Psoas muscle (tissue), 7 donors: ENCODE measurements at regions not wholly inside any gene's neighbourhood (a gene's known extent, or its start where the extent isn't known, plus 50 kb on each side); places are given as distances from the start of the nearest gene placed in this dataset.

ENCODE experiments used
- ATAC-seq, 4 donors: fragments of 200-7000 bp; cut with Tn5 transposase; one replicate each; pipeline ENCODE4 v1.9.1; 2020; ENCODE audit warnings: moderate library complexity in 3 of 4, mild to moderate bottlenecking in 2 of 4
- DNase-seq, 2 donors: peaks; one replicate each; pipeline ENCODE4 v3.0.0-alpha.2; 2020
- H3K27ac ChIP-seq: fragments of 200-600 bp; one replicate; pipeline ENCODE4 v1.8.0; 2022
- H3K27me3 ChIP-seq, 3 donors: fragments of 200-600 bp in 1 of 3; one replicate each; pipeline versions ENCODE4 v1.6.1 to v1.8.0; 2013 to 2022; ENCODE audit warnings: low read length in 2 of 3, mild to moderate bottlenecking in 2 of 3, moderate library complexity in 1 of 3; ENCODE audit not compliant: insufficient read depth in 3 of 3
- H3K36me3 ChIP-seq, 2 donors: fragments of 200-600 bp in 1 of 2; one replicate each; pipeline versions ENCODE4 v1.6.1 to v1.8.0; 2013 to 2022; ENCODE audit warnings: low read depth in 1 of 2, mild to moderate bottlenecking in 1 of 2, moderate library complexity in 1 of 2; ENCODE audit not compliant: insufficient read depth in 1 of 2
- H3K4me1 ChIP-seq: fragments of 200-600 bp; one replicate; pipeline ENCODE4 v1.8.0; 2022
- H3K4me3 ChIP-seq: fragments of 200-600 bp; one replicate; pipeline ENCODE4 v1.8.0; 2022; ENCODE audit warnings: mild to moderate bottlenecking
- H3K9me3 ChIP-seq: fragments of 200-600 bp; one replicate; pipeline ENCODE4 v1.8.0; 2022
- CTCF ChIP-seq: fragments of 200-600 bp; IDR thresholded peaks from one replicate; pipeline ENCODE4 v1.8.0; 2022; ENCODE audit warnings: antibody characterized with exemption
- WGBS, 3 donors: extraction: QIAGEN DNeasy Blood & Tissue Kit; methylation state at CpG; one replicate each; pipeline versions ENCODE4 v1.1.6 to v1.1.7; 2013; 5-methylcytosine and 5-hydroxymethylcytosine counted together
- intact Hi-C, 2 donors: fragments of 100-400 bp; cut with DNase I; formaldehyde crosslinking; loops; one replicate each; pipeline versions ENCODE4 v1.11.0 to v1.14.2; 2022
- donor health status: healthy with polysubstance abuse.
- donor health status: DM: no; HTN: no; CAD: no; lungs with moderate emphysema.
- donor health status: Bipolar disorder and iron deficiency.
- donor health status: healthy.
- donor health status: DM: yes; HTN: yes; CAD: no.
- donor health status: DM: no; HTN: no; CAD: no.
- donor health status: DM: yes; HTN: yes; CAD: no.

GRCh38 chr1:79749607-79750006, 743.1 kb upstream of the ADGRL4 start:
- H3K4me1 ChIP-seq: no peaks in the 10 kb centered on the region
- TF ChIP-seq CTCF: no peak
- no peak overlapping the region for H3K4me3 ChIP-seq
- no peak for ATAC-seq
- H3K36me3 ChIP-seq: no peaks in the 10 kb centered on the region
- intact Hi-C loops: no loop called here
- no peaks in the 10 kb centered on the region for H3K9me3 ChIP-seq
- no peaks in the 10 kb centered on the region for H3K27me3 ChIP-seq
- 77 to 79% (median 77%) methylated on average over 2 of the region's 2 CpGs for WGBS, 3 donors
- no peak overlapping the region for H3K27ac ChIP-seq
- DNase-seq: no peak

GRCh38 chr1:79745929-79746328, 739.4 kb upstream of the ADGRL4 start:
- H3K27me3 ChIP-seq: no peaks in the 10 kb centered on the region
- DNase-seq (no peak), ATAC-seq (no peak)
- 91 to 98% (median 92%) methylated on average over 2 of the region's 2 CpGs for whole genome bisulfite sequencing, 3 donors
- TF ChIP-seq CTCF: no peak
- no peak overlapping the region for H3K27ac ChIP-seq
- no peaks in the 10 kb centered on the region for H3K36me3 ChIP-seq
- no peaks in the 10 kb centered on the region for H3K9me3 ChIP-seq
- no peak overlapping the region for H3K4me3 ChIP-seq
- intact Hi-C loops: no loop called here
- no peaks in the 10 kb centered on the region for H3K4me1 ChIP-seq

GRCh38 chr1:79744746-79745145, 738.2 kb upstream of the ADGRL4 start:
- no peak overlapping the region for H3K4me3 ChIP-seq
- H3K4me1 ChIP-seq: no peaks in the 10 kb centered on the region
- H3K36me3 ChIP-seq: no peaks in the 10 kb centered on the region
- 95 to 97% (median 95%) methylated on average over 1 of the region's 1 CpG for WGBS, 3 donors
- no peak for ATAC-seq
- no peak for TF ChIP-seq CTCF
- intact Hi-C loops: no loop called here
- DNase-seq: no peak
- H3K27ac ChIP-seq: no peak overlapping the region
- H3K9me3 ChIP-seq: no peaks in the 10 kb centered on the region
- no peaks in the 10 kb centered on the region for H3K27me3 ChIP-seq

GRCh38 chr1:79741720-79742421, 735.3 kb upstream of the ADGRL4 start:
- no peak for ATAC-seq
- Histone ChIP-seq H3K27ac (no peak overlapping the region), H3K4me1 (no peaks in the 10 kb centered on the region), H3K27me3 (no peaks in the 10 kb centered on the region), H3K9me3 (no peaks in the 10 kb centered on the region), H3K36me3 (no peaks in the 10 kb centered on the region), H3K4me3 (no peak overlapping the region)
- TF ChIP-seq CTCF: no peak
- intact Hi-C loops: no loop called here
- DNase-seq: no peak
- 87 to 93% (median 89%) methylated on average over 3 of the region's 3 CpGs for WGBS, 3 donors

GRCh38 chr1:79738101-79738500, 731.6 kb upstream of the ADGRL4 start:
- Histone ChIP-seq H3K4me3 (no peak overlapping the region), H3K27ac (no peak overlapping the region), H3K9me3 (no peaks in the 10 kb centered on the region), H3K27me3 (no peaks in the 10 kb centered on the region), H3K4me1 (no peaks in the 10 kb centered on the region), H3K36me3 (no peaks in the 10 kb centered on the region)
- WGBS, 3 donors: 93 to 96% (median 95%) methylated on average over 1 of the region's 1 CpG
- intact Hi-C loops: no loop called here
- no peak for ATAC-seq
- DNase-seq: no peak
- TF ChIP-seq CTCF: no peak
